Naive B cell (primary cell): ENCODE measurements at regions not wholly inside any gene's neighbourhood (a gene's known extent, or its start where the extent isn't known, plus 50 kb on each side); places are given as distances from the start of the nearest gene placed in this dataset.

Experiments
- ATAC-seq, 2 donors: fragments of 150-1000 bp; cut with Tn5 transposase; 2 replicates each; pipeline ENCODE4 v1.10.0; 2021; ENCODE audit warnings: low read depth in 2 of 2, mild to moderate bottlenecking in 2 of 2, moderate library complexity in 2 of 2
- DNase-seq: peaks from one replicate; pipeline ENCODE4 v3.0.0; 2022
- H3K27ac Mint-ChIP-seq, 6 donors: one replicate each; pipeline ENCODE4 v1.8.0; 2020 to 2022; ENCODE audit warnings: mild to moderate bottlenecking in 6 of 6, mixed read lengths in 6 of 6, moderate library complexity in 5 of 6, inconsistent platforms in 2 of 6
- H3K27me3 Mint-ChIP-seq, 3 donors: one replicate each; pipeline ENCODE4 v1.8.0; 2021 to 2022; ENCODE audit warnings: mixed read lengths in 3 of 3, mild to moderate bottlenecking in 1 of 3
- H3K36me3 Mint-ChIP-seq, 2 donors: one replicate each; pipeline ENCODE4 v1.8.0; 2020 to 2022; ENCODE audit warnings: mixed read lengths in 2 of 2, inconsistent platforms in 1 of 2, mild to moderate bottlenecking in 1 of 2
- H3K4me1 Mint-ChIP-seq, 3 donors: one replicate each; pipeline ENCODE4 v1.8.0; 2020 to 2022; ENCODE audit warnings: mixed read lengths in 3 of 3, inconsistent platforms in 1 of 3, mild to moderate bottlenecking in 1 of 3, moderate library complexity in 1 of 3
- H3K4me3 Mint-ChIP-seq, 8 donors: one replicate each; pipeline ENCODE4 v1.8.0; 2020 to 2022; ENCODE audit warnings: mild to moderate bottlenecking in 8 of 8, mixed read lengths in 8 of 8, moderate library complexity in 8 of 8, inconsistent platforms in 2 of 8
- H3K9me3 Mint-ChIP-seq, 7 donors: one replicate each; pipeline ENCODE4 v1.8.0; 2020 to 2022; ENCODE audit warnings: mixed read lengths in 7 of 7, mild to moderate bottlenecking in 5 of 7, inconsistent platforms in 2 of 7, moderate library complexity in 1 of 7

DNA sequence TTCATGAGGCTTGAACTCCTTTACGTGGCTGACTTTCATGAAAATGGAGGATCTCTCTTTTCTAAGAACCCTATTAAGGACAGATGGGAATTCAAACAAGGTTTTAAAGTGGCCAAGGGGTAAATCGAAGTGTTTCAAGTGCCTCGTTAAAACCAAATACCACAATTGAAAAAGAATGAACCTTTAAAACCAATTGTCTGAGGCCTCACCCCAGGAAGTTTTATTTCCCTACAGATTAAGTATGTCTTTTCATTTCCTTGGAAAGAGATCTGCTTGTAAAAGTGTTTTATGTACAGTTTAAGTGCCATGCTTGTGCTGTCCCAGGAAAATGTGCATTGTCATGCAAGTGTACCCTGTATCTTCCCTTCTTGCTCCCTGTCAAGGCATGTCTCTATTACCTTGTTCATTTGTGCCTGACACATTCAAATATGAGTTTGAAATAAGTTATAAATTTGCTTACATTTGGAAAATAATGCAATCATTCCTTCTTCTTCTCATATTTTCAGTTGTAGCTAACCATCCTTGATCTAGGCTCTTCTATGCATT lies 138.7 kb downstream of the ZPLD1 start:
- Mint-ChIP-seq H3K27ac (no peak overlapping the region), H3K4me3 (no peak overlapping the region), H3K27me3 (peaks cover 8 to 17% (median 10%) of the 10 kb centered on the region in 3 donors), H3K4me1 (no peaks in the 10 kb centered on the region), H3K36me3 (no peaks in the 10 kb centered on the region), H3K9me3 (peaks cover 0 to 4% (median 0%) of the 10 kb centered on the region in 7 donors)
- DNase-seq (no peak), ATAC-seq (no peak)

DNA sequence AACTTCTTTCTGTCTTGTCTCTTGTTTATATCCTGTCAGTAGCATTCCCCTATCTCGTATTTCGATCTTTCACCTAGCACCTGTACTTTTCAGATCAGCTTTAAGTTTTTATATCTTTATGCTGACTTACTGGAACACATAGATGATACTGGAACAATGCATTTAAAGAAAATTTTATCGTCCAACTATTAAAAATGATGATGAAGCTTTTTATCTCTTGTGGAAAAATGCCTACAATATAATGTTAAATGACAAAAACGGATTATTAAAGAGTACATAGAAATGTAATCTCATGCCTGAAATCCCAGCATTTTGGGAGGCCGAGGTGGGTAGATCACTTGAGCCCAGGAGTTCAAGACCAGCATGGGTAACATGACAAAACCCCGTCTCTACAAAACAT lies 139.5 kb downstream of the ZPLD1 start:
- peaks cover 0 to 4% (median 0%) of the 10 kb centered on the region in 7 donors for H3K9me3 Mint-ChIP-seq
- H3K36me3 Mint-ChIP-seq = no peaks in the 10 kb centered on the region
- no peak for ATAC-seq
- H3K27me3 Mint-ChIP-seq = peaks cover 8 to 17% (median 10%) of the 10 kb centered on the region in 3 donors
- no peaks in the 10 kb centered on the region for H3K4me1 Mint-ChIP-seq
- H3K4me3 Mint-ChIP-seq = no peak overlapping the region
- DNase-seq = no peak
- no peak overlapping the region for H3K27ac Mint-ChIP-seq

DNA sequence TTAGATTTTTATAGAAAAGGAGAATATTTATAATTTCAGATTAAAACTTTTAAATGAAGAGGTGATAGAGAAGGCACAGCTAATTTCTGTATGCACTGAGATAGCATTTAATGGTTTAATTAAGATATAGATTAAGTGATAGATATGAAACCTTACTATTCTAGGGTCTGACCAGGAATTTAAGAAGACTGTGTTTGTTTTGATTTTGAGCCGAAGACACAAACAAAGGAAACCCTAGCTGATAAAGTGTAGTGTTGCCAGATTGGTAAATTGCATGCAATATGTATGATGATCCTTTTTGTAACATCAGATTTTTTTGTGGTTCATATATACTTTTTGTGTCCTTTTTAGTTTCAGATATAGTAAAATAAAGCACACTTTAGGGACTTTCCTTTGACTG lies 141.8 kb downstream of the ZPLD1 start:
- no peak for DNase-seq
- Mint-ChIP-seq H3K4me1 (no peaks in the 10 kb centered on the region), H3K9me3 (peaks cover 0 to 1% (median 0%) of the 10 kb centered on the region in 7 donors), H3K36me3 (no peaks in the 10 kb centered on the region), H3K27ac (no peak overlapping the region), H3K27me3 (peaks cover 8 to 12% (median 10%) of the 10 kb centered on the region in 3 donors), H3K4me3 (no peak overlapping the region)
- no peak for ATAC-seq

DNA sequence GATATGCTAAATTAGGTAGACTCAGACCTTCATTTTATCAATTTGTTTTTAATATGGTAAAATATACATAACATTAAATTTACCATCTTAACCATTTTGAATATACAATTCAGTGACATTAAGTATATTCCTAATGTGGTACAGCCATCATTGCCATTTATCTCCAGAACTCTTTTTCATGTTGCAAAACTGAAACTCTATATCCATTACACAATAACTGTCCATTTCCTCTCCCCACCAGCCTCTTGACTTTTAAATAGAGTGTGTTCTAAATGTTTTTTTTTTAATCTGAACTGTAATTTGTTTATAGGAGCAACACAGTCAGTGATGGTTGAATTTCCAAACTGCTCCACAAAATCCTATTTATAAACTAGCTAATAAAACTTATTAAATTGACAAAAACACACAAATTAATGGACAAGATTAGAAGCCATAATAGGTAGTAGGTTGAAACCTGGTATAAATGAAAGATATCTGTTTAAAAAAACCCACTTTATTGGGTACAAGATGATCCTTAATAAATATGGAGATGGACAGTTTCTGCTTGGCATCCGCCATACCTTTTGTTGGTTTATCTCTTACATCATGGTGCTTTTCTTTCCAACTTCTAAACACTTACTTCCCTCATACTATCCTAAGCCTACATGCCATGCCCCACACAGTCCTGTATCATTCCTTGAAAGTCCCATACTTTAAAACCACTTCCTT lies 142.4 kb downstream of the ZPLD1 start:
- no peak overlapping the region for H3K27ac Mint-ChIP-seq
- H3K36me3 Mint-ChIP-seq = no peaks in the 10 kb centered on the region
- H3K27me3 Mint-ChIP-seq = peaks cover 2 to 7% (median 6%) of the 10 kb centered on the region in 3 donors
- DNase-seq = no peak
- H3K4me3 Mint-ChIP-seq = no peak overlapping the region
- ATAC-seq = no peak
- no peaks in the 10 kb centered on the region for H3K4me1 Mint-ChIP-seq
- no peaks in the 10 kb centered on the region for H3K9me3 Mint-ChIP-seq

DNA sequence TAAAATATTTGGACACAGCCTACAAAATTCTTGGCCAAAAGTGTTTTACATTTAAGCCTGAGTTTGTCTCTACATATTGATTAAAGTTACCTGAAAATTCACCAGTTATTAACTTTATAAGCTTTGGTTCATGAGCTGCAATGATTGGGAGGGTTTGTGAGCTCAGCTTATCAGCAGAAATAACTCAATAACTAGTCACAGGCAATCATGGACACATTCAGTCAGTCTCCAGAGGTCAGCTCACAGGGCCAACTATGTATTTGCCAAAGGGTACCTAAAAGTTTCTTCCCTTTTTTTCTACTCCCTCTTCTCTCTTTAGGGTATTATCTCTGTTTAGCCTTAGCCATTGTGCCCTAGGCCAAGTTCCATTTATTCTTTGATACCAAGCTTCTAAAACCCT lies 145.9 kb downstream of the ZPLD1 start:
- Mint-ChIP-seq H3K36me3 (no peaks in the 10 kb centered on the region), H3K27me3 (peaks cover 0 to 4% (median 0%) of the 10 kb centered on the region in 3 donors), H3K4me3 (no peak overlapping the region), H3K4me1 (no peaks in the 10 kb centered on the region), H3K9me3 (no peaks in the 10 kb centered on the region), H3K27ac (no peak overlapping the region)
- ATAC-seq = no peak
- no peak for DNase-seq

DNA sequence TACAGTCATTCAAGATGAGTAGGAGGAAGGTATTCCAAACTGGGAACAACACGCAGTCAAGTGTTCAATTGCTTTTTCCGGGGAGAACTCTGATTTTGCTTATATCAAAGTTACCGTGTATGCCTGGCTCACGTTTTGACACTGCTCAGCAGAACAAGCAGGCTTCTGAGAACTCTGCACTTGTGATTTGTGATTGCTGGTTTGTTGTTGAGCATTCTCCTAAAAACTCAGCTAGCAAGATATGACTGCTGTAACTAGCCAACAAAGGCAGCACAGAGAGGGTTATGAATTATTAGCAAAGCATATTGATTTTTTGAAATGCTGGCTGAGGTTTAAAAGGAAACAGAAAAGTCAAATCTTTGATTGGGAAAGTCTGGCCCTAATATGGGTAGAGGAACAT lies 151.7 kb downstream of the ZPLD1 start:
- Mint-ChIP-seq H3K27ac (no peak overlapping the region), H3K4me1 (no peaks in the 10 kb centered on the region), H3K9me3 (peaks cover 0 to 5% (median 0%) of the 10 kb centered on the region in 7 donors), H3K4me3 (no peak overlapping the region), H3K27me3 (peaks cover 0 to 9% (median 0%) of the 10 kb centered on the region in 3 donors), H3K36me3 (no peaks in the 10 kb centered on the region)
- DNase-seq (no peak), ATAC-seq (no peak)

DNA sequence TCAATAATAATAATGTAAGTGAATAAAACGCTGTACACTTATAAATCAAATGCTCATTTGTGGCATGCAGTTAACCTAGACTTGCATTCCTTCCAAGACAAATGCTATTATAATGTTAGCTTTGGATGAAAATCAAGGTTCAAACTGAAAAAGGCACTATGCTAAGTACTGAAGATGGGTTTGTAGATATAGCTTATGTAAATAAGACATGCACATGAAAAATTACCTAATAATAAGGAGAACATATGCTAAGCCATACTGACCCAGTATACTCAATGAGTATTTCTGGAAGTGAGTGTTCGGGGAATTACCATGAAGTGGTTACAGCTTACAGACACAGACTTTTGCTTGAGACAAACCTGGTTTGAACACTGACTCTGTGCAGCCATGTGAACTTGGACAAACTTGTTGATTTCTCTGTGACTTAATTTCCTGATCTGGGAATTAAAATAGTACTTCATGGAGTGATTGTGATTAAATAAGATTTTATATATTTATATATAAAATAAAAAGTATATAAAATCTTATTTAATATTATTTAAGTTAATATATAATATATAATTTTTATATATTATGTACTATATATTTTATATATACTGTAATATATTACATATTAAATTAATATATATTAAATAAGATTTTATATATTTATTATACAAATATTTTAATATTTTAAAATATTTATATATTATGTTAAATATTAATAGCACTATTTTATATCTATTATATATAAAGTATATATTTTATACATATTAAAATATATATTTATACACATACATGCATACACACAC lies 159.2 kb downstream of the ZPLD1 start:
- no peak for DNase-seq
- ATAC-seq = no peak

DNA sequence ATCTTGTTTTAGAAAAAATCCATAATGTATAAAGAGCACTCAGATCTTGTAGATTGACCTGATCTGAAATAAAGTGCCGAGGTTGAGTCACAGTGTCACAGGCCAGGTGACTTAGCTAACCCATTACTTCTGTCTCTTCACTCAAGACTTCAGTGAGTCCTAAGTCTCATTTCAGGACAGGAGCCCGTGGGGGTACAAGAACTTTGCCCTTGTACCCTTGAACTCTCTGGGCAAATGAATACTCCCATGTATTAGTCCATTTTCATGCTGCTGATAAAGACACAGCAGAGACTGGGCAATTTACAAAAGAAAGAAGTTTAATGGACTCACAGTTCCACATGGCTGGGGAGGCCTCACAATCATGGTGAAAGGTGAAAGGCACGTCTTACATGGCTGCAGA lies 160.2 kb downstream of the ZPLD1 start:
- ATAC-seq = no peak
- Mint-ChIP-seq H3K9me3 (peaks cover 0 to 13% (median 4%) of the 10 kb centered on the region in 7 donors), H3K4me1 (no peaks in the 10 kb centered on the region), H3K36me3 (no peaks in the 10 kb centered on the region), H3K27me3 (no peaks in the 10 kb centered on the region), H3K27ac (no peak overlapping the region), H3K4me3 (no peak overlapping the region)
- no peak for DNase-seq

More for the DNA sequence above, 159.2 kb downstream of the ZPLD1 start:
- Mint-ChIP-seq H3K4me3 (no peak overlapping the region), H3K9me3 (peaks cover 0 to 9% (median 1%) of the 10 kb centered on the region in 7 donors), H3K27ac (no peak overlapping the region), H3K36me3 (no peaks in the 10 kb centered on the region), H3K4me1 (no peaks in the 10 kb centered on the region), H3K27me3 (no peaks in the 10 kb centered on the region)

DNA sequence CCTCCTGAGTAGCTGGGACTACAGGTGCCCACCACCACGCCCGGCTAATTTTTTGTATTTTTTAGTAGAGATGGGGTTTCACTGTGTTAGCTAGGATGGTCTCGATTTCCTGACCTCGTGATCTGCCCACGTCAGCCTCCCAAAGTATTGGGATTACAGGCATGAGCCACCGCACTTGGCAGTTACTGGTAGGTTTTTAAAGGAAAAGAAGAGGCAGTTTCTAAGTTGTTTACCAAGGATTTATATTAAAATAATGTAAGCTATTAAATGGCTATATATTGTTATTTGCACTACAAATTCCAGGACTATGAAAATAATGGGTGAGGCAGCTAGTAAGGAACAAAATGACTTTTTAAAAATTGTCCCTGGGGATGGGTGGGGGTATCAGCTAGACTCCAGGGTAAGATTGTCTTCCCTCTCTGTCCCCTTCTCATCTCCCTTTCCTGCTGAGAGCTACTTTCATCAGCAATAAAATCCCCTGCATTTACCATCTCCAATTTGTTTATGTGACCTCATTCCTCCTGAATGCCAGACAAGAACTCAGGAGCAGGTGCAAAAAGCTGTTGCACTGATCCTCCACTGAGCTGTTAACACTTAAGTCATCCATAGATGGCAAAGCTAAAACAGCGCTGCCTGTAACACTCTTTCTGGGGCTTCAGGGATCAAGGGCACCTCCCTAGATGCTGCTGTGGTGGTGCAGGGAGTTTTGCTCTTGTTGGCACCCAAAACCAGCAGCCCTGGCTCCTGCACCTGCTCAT lies 165.2 kb downstream of the ZPLD1 start:
- no peak for DNase-seq
- Mint-ChIP-seq H3K4me1 (no peaks in the 10 kb centered on the region), H3K27ac (no peak overlapping the region), H3K9me3 (peaks cover 0 to 6% (median 2%) of the 10 kb centered on the region in 7 donors), H3K36me3 (no peaks in the 10 kb centered on the region), H3K4me3 (no peak overlapping the region), H3K27me3 (peaks cover 0 to 3% (median 0%) of the 10 kb centered on the region in 3 donors)
- ATAC-seq = no peak

DNA sequence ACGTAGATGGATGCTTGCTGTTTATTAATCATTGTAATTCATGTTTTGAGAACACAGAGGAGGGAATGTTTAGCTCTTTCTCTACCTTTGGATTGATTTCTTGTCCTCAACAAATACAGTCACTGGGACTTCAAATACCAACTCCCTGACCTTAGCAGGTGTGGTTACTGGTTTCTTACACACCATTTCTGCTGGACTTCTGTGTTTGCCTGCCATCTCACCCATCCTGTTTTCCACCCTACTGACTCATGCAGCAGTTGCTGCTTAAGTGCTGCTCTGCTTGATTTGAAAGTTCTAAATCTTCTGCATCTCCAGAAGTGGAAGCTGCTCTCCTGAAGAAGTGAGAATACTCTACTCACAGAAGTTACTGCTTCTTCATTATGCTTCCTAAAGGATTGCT lies 170.3 kb downstream of the ZPLD1 start:
- ATAC-seq (no peak), DNase-seq (no peak)
- no peaks in the 10 kb centered on the region for H3K4me1 Mint-ChIP-seq
- peak overlapping the region in 1 of 6 donors; percentile 3 for H3K27ac Mint-ChIP-seq
- H3K4me3 Mint-ChIP-seq = peak overlapping the region in 1 of 8 donors; percentile 30
- peaks cover 0 to 2% (median 0%) of the 10 kb centered on the region in 7 donors for H3K9me3 Mint-ChIP-seq
- no peaks in the 10 kb centered on the region for H3K36me3 Mint-ChIP-seq
- peaks cover 0 to 8% (median 6%) of the 10 kb centered on the region in 3 donors for H3K27me3 Mint-ChIP-seq

DNA sequence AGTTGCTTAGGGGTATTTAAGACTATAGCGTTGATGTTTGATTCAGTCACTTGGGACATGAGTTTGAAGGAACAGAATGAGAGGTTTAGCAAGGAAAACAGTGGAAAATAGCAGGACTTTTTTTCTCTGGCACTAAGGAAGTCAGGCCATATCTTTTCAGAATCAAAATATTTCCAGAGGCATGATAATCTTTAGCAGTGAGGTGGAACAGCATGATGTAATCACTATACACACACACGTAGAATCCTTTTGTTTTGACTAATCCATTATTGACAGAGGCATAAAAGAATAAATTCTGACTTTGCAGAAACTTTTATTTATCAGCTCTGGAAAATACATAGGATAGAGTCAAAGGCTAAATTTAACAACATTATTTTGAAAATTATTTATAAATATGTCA lies 174.1 kb downstream of the ZPLD1 start:
- ATAC-seq (no peak), DNase-seq (no peak)
- Mint-ChIP-seq H3K27me3 (peaks cover 0 to 8% (median 6%) of the 10 kb centered on the region in 3 donors), H3K4me3 (no peak overlapping the region), H3K4me1 (no peaks in the 10 kb centered on the region), H3K27ac (no peak overlapping the region), H3K9me3 (peaks cover 0 to 8% (median 5%) of the 10 kb centered on the region in 7 donors), H3K36me3 (no peaks in the 10 kb centered on the region)

DNA sequence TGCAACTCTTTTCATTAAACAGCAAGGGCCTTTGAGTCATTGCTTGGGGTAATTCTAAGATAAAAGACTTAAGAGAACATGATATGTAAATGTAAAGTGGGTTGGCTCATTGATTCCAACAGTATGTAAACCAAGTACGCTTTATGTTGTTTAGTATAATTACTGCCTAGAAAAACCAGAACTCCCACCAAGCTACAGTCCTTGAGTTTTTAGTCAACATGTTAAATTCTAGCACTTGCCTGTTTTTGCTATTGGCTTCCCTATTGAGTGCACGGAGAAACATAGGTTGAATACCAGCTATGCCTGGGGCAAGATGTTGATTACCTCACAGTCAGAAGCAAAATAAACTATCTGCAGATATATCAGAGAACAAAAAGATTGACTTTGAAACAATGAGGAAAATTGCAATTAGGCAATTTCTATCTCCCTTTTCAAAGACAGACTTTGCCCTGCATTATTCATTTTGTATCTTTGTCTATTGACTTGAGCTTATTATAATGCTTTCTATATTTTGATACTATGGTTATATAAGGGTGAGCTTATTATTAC lies 179.3 kb downstream of the ZPLD1 start:
- ATAC-seq = no peak
- DNase-seq = no peak
- Mint-ChIP-seq H3K27ac (no peak overlapping the region), H3K4me1 (no peaks in the 10 kb centered on the region), H3K9me3 (peaks cover 0 to 8% (median 5%) of the 10 kb centered on the region in 7 donors), H3K36me3 (no peaks in the 10 kb centered on the region), H3K27me3 (peaks cover 0 to 11% (median 0%) of the 10 kb centered on the region in 3 donors), H3K4me3 (no peak overlapping the region)

DNA sequence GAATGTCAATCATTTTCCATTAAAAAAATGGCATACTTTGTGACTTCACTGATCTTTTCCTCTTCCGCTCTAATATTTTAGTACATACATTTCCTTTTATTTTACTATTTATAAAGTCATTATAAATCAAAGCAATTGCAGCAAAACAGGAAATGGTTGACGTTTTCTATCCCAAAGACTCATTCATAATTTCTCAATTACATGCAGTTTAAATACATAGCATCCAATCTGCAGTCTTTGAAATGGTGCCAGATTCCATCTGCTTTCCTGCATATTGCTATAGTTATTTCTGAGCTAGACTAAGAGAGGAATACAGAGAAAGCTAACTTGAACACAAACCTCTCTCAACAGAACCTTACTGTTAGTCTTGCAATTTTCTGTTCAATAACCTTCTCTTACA lies 179.8 kb downstream of the ZPLD1 start:
- no peaks in the 10 kb centered on the region for H3K36me3 Mint-ChIP-seq
- no peak overlapping the region for H3K27ac Mint-ChIP-seq
- no peaks in the 10 kb centered on the region for H3K4me1 Mint-ChIP-seq
- peaks cover 0 to 14% (median 0%) of the 10 kb centered on the region in 3 donors for H3K27me3 Mint-ChIP-seq
- peaks cover 0 to 8% (median 5%) of the 10 kb centered on the region in 7 donors for H3K9me3 Mint-ChIP-seq
- ATAC-seq (no peak), DNase-seq (no peak)
- H3K4me3 Mint-ChIP-seq = no peak overlapping the region
